ENCODE measurements at regions not wholly inside any gene's neighbourhood (a gene's known extent, or its start where the extent isn't known, plus 50 kb on each side); places are given as distances from the start of the nearest gene placed in this dataset.

DNA sequence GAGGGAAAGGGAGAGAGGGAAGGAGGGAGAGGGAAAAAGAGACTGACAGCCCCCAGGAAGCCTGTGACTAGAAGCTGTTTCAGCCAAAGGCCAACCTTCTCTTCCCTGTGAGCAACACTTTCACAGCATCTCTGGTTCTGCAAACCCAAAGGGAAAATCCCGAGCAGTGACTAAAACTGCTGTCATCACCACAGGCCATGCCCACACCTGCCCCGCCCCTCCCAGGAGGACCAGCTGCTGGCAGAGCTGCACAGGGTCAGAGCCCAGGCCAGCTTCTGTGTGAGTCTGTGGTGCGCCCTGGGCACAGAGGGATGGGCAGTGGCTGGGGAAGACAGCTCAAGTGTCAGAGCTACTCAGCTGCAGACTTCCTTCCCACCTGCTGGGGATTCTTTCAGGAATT lies 64.9 kb upstream of the OTOS start:
- no peak for TF ChIP-seq POLR2A (IDR thresholded peaks at IDR 0.05)
- TF ChIP-seq, protein P1, sequence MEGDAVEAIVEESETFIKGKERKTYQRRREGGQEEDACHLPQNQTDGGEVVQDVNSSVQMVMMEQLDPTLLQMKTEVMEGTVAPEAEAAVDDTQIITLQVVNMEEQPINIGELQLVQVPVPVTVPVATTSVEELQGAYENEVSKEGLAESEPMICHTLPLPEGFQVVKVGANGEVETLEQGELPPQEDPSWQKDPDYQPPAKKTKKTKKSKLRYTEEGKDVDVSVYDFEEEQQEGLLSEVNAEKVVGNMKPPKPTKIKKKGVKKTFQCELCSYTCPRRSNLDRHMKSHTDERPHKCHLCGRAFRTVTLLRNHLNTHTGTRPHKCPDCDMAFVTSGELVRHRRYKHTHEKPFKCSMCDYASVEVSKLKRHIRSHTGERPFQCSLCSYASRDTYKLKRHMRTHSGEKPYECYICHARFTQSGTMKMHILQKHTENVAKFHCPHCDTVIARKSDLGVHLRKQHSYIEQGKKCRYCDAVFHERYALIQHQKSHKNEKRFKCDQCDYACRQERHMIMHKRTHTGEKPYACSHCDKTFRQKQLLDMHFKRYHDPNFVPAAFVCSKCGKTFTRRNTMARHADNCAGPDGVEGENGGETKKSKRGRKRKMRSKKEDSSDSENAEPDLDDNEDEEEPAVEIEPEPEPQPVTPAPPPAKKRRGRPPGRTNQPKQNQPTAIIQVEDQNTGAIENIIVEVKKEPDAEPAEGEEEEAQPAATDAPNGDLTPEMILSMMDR (IDR thresholded peaks at IDR 0.05) = no peak

Data from heart left ventricle (tissue), 13 donors.